ENCODE measurements at regions not wholly inside any gene's neighbourhood (a gene's known extent, or its start where the extent isn't known, plus 50 kb on each side); places are given as distances from the start of the nearest gene placed in this dataset.

DNA sequence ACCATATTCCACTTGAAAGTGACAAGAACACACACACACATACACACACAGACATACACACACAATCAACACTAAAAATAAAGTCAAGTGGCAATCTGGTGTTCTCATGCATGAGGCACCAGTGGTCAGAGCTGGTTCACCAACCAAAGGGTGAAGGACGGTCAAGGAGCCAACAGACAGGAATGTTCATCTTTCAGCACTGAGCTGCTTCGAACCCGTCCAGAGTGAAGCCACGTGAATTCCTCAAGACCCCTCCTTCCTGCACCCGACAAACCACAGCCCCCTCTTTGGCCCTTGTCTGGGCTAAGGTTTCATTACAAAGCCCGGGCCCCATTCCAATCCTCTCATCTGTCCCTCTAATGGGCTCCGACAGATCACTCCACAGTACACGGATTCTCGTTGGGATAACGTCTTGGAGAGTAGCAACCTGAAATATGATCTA, 84.5 kb upstream of the SMIM23 start:
- H3K9ac ChIP-seq: no peak overlapping the region
- TF ChIP-seq, protein P1, sequence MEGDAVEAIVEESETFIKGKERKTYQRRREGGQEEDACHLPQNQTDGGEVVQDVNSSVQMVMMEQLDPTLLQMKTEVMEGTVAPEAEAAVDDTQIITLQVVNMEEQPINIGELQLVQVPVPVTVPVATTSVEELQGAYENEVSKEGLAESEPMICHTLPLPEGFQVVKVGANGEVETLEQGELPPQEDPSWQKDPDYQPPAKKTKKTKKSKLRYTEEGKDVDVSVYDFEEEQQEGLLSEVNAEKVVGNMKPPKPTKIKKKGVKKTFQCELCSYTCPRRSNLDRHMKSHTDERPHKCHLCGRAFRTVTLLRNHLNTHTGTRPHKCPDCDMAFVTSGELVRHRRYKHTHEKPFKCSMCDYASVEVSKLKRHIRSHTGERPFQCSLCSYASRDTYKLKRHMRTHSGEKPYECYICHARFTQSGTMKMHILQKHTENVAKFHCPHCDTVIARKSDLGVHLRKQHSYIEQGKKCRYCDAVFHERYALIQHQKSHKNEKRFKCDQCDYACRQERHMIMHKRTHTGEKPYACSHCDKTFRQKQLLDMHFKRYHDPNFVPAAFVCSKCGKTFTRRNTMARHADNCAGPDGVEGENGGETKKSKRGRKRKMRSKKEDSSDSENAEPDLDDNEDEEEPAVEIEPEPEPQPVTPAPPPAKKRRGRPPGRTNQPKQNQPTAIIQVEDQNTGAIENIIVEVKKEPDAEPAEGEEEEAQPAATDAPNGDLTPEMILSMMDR (IDR thresholded peaks at IDR 0.05): no peak
- TF ChIP-seq EZH2 (IDR thresholded peaks at IDR 0.05): no peak
- no peak for TF ChIP-seq EZH2phosphoT487 (IDR thresholded peaks at IDR 0.05)
- no peak overlapping the region for H2AFZ ChIP-seq (replicated peaks)
- H3K9me3 ChIP-seq (ENCODE audit: low read depth): no peaks in the 10 kb centered on the region
- no peaks in the 10 kb centered on the region for H3K27me3 ChIP-seq
- no peaks in the 10 kb centered on the region for H4K20me1 ChIP-seq (ENCODE audit: low read depth)
- Mint-ChIP-seq H3K9me3 (peaks cover 3% of the 10 kb centered on the region), H3K27ac (no peak overlapping the region), H3K4me3 (no peak overlapping the region), H3K27me3 (ENCODE audit: insufficient read depth, low read depth) (peaks cover 4% of the 10 kb centered on the region), H3K36me3 (no peaks in the 10 kb centered on the region), H3K4me1 (peaks cover 7% of the 10 kb centered on the region)
- H3K79me2 ChIP-seq (ENCODE audit: low read depth): no peaks in the 10 kb centered on the region
- no peak for DNase-seq (ENCODE audit: low spot score)
- no peak overlapping the region for H3K4me2 ChIP-seq
- H3K4me3 ChIP-seq: no peak overlapping the region
- H3K4me1 ChIP-seq: no peaks in the 10 kb centered on the region
- no peaks in the 10 kb centered on the region for H3F3A ChIP-seq (ENCODE audit: low read depth)
- H3K27ac ChIP-seq: no peak overlapping the region
- no peaks in the 10 kb centered on the region for H3K36me3 ChIP-seq

GRCh38 chr5:171702135-171702770, 83.4 kb upstream of the SMIM23 start:
- no peaks in the 10 kb centered on the region for H3K79me2 ChIP-seq (ENCODE audit: low read depth)
- Mint-ChIP-seq H3K9me3 (peaks cover 8% of the 10 kb centered on the region), H3K36me3 (no peaks in the 10 kb centered on the region), H3K27ac (no peak overlapping the region), H3K4me1 (peaks cover 7% of the 10 kb centered on the region), H3K27me3 (ENCODE audit: insufficient read depth, low read depth) (peaks cover 7% of the 10 kb centered on the region), H3K4me3 (no peak overlapping the region)
- H2AFZ ChIP-seq (replicated peaks): no peak overlapping the region
- no peaks in the 10 kb centered on the region for H4K20me1 ChIP-seq (ENCODE audit: low read depth)
- H3K9ac ChIP-seq: no peak overlapping the region
- H3K27me3 ChIP-seq: no peaks in the 10 kb centered on the region
- TF ChIP-seq EZH2phosphoT487 (IDR thresholded peaks at IDR 0.05) (no peak), EZH2 (IDR thresholded peaks at IDR 0.05) (no peak)
- TF ChIP-seq, protein P1 (IDR thresholded peaks at IDR 0.05): no peak
- H3F3A ChIP-seq (ENCODE audit: low read depth): no peaks in the 10 kb centered on the region
- no peaks in the 10 kb centered on the region for H3K4me1 ChIP-seq
- no peak overlapping the region for H3K4me2 ChIP-seq
- DNase-seq (ENCODE audit: low spot score): no peak
- H3K36me3 ChIP-seq: no peaks in the 10 kb centered on the region
- H3K9me3 ChIP-seq (ENCODE audit: low read depth): no peaks in the 10 kb centered on the region
- no peak overlapping the region for H3K4me3 ChIP-seq
- no peak overlapping the region for H3K27ac ChIP-seq

DNA sequence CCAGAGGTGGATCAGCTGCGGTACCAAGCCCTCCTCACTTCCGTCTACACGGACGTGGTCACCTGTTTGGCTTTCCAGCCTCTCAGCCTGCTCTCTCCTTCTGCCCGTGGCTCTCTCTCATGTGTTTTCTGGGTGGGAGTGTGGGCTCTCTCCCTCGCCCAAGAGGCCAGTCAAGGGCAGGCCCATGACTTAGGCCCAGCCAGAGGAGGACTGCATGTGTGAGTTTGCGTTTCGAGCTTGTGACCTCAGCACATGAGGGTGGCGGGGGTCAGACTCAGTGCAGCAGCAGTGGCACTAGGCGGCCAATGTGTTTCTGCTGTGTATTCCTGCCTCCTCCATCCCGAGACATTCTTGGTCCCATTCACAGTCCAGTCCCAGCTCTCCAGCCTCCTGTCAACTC, 82.5 kb upstream of the SMIM23 start:
- peaks cover 8% of the 10 kb centered on the region for H3K9me3 Mint-ChIP-seq
- no peak for TF ChIP-seq EZH2phosphoT487 (IDR thresholded peaks at IDR 0.05)
- no peak for TF ChIP-seq EZH2 (IDR thresholded peaks at IDR 0.05)
- TF ChIP-seq, protein P1 (IDR thresholded peaks at IDR 0.05): no peak
- H3K36me3 Mint-ChIP-seq: no peaks in the 10 kb centered on the region
- Histone ChIP-seq H3F3A (ENCODE audit: low read depth) (no peaks in the 10 kb centered on the region), H3K9me3 (ENCODE audit: low read depth) (no peaks in the 10 kb centered on the region), H3K4me2 (no peak overlapping the region), H3K4me1 (no peaks in the 10 kb centered on the region), H3K79me2 (ENCODE audit: low read depth) (no peaks in the 10 kb centered on the region), H3K27me3 (no peaks in the 10 kb centered on the region), H3K9ac (no peak overlapping the region), H4K20me1 (ENCODE audit: low read depth) (no peaks in the 10 kb centered on the region), H3K36me3 (no peaks in the 10 kb centered on the region), H3K27ac (no peak overlapping the region), H2AFZ (replicated peaks) (no peak overlapping the region), H3K4me3 (no peak overlapping the region)
- peaks cover 7% of the 10 kb centered on the region for H3K27me3 Mint-ChIP-seq (ENCODE audit: insufficient read depth, low read depth)
- H3K4me3 Mint-ChIP-seq: no peak overlapping the region
- H3K4me1 Mint-ChIP-seq: peaks cover 7% of the 10 kb centered on the region
- H3K27ac Mint-ChIP-seq: peak overlapping the region; percentile 61
- DNase-seq (ENCODE audit: low spot score): no peak

All from neural progenitor cell (in vitro differentiated cells).